OCI-LY1 (cell line): ENCODE measurements at regions not wholly inside any gene's neighbourhood (a gene's known extent, or its start where the extent isn't known, plus 50 kb on each side); places are given as distances from the start of the nearest gene placed in this dataset.

Experiments used
- H2AFZ ChIP-seq: fragments of 200-600 bp; sonication (generic), shearing (Covaris generic); 2 replicates; pipeline ENCODE4 v1.6.0; 2014; ENCODE audit warnings: antibody characterized with exemption, mild to moderate bottlenecking, low read length
- H3F3A ChIP-seq: fragments of 200-600 bp; sonication (generic), shearing (Covaris generic); 2 replicates; pipeline ENCODE4 v1.6.0; 2014; ENCODE audit warnings: mild to moderate bottlenecking, antibody characterized with exemption, low read length, moderate library complexity; ENCODE audit not compliant: insufficient read depth
- H3K27ac ChIP-seq: fragments of 200-600 bp; sonication (generic); 2 replicates; pipeline ENCODE4 v1.5.1; 2014; ENCODE audit warnings: low read length, mixed run types, mild to moderate bottlenecking, low read depth; ENCODE audit not compliant: poor library complexity, severe bottlenecking
- H3K27me3 ChIP-seq: fragments of 200-600 bp; sonication (generic); 2 replicates; pipeline ENCODE4 v1.6.0; 2014; ENCODE audit warnings: antibody characterized with exemption, mild to moderate bottlenecking, low read length, moderate library complexity; ENCODE audit not compliant: insufficient read depth
- H3K36me3 ChIP-seq: fragments of 200-600 bp; sonication (generic); 2 replicates; pipeline ENCODE4 v1.6.1; 2014; ENCODE audit warnings: mild to moderate bottlenecking, antibody characterized with exemption, low read length, moderate library complexity, mixed read lengths; ENCODE audit not compliant: insufficient read depth
- H3K4me1 ChIP-seq: fragments of 200-600 bp; sonication (generic); 2 replicates; pipeline ENCODE4 v1.5.1; 2014; ENCODE audit warnings: mild to moderate bottlenecking, low read length, moderate library complexity; ENCODE audit not compliant: insufficient read depth, severe bottlenecking
- H3K4me2 ChIP-seq: fragments of 200-600 bp; sonication (generic), shearing (Covaris generic); 2 replicates; pipeline ENCODE4 v1.6.1; 2014; ENCODE audit warnings: low read length
- H3K4me3 ChIP-seq: fragments of 200-600 bp; sonication (generic); 2 replicates; pipeline ENCODE4 v1.5.1; 2014; ENCODE audit warnings: low read length, low read depth, mild to moderate bottlenecking, mixed read lengths; ENCODE audit not compliant: poor library complexity, severe bottlenecking
- H3K79me2 ChIP-seq: fragments of 200-600 bp; shearing (Covaris generic); 2 replicates; pipeline ENCODE4 v1.6.1; 2016; ENCODE audit warnings: mixed run types, low read length, mixed read lengths; ENCODE audit not compliant: insufficient read depth
- H3K9ac ChIP-seq: fragments of 200-600 bp; sonication (generic), shearing (Covaris generic); 2 replicates; pipeline ENCODE4 v1.6.1; 2014; ENCODE audit warnings: mild to moderate bottlenecking, low read length, mixed read lengths
- H3K9me2 ChIP-seq: fragments of 200-600 bp; sonication (generic), shearing (Covaris generic); 2 replicates; pipeline ENCODE4 v1.6.1; 2014; ENCODE audit warnings: low read depth, mild to moderate bottlenecking, low read length, mixed read lengths
- H3K9me3 ChIP-seq: fragments of 200-600 bp; shearing (Covaris generic); 2 replicates; pipeline ENCODE4 v1.6.1; 2014; ENCODE audit warnings: low read length, mixed read lengths
- H4K20me1 ChIP-seq: fragments of 200-600 bp; sonication (generic), shearing (Covaris generic); 2 replicates; pipeline ENCODE4 v1.6.0; 2016; ENCODE audit warnings: mild to moderate bottlenecking, low read length; ENCODE audit not compliant: insufficient read depth
- EZH2 ChIP-seq: fragments of 200-600 bp; sonication (generic), shearing (Covaris generic); IDR thresholded peaks from 2 replicates; pipeline ENCODE4 v1.8.0; 2017; ENCODE audit warnings: borderline replicate concordance, mixed run types, mild to moderate bottlenecking, antibody characterized with exemption, low read length, moderate library complexity, mixed read lengths
- TF ChIP-seq, protein P1 (sequence below): fragments of 200-600 bp; sonication (generic), shearing (Covaris generic); IDR thresholded peaks from 2 replicates; pipeline ENCODE4 v1.5.1; 2017; ENCODE audit warnings: mild to moderate bottlenecking, antibody characterized with exemption, low read length, moderate library complexity, mixed read lengths

GRCh38 chr3:72097053-72097452 is 312.1 kb upstream of the PROK2 start:
- H3K4me1 ChIP-seq, result peaks cover 99% of the 10 kb centered on the region
- H3K9me2 ChIP-seq, result no peaks in the 10 kb centered on the region

GRCh38 chr3:72095521-72095920 is 310.6 kb upstream of the PROK2 start:
- Histone ChIP-seq H3K79me2 (no peaks in the 10 kb centered on the region), H3K27ac (peak overlapping the region; percentile 94), H3F3A (no peaks in the 10 kb centered on the region), H4K20me1 (no peaks in the 10 kb centered on the region), H3K36me3 (no peaks in the 10 kb centered on the region), H3K27me3 (no peaks in the 10 kb centered on the region), H3K4me2 (peak overlapping the region; percentile 43; the same call in 1 of the 2 replicates), H3K9me3 (no peaks in the 10 kb centered on the region), H3K4me1 (peaks cover 96% of the 10 kb centered on the region), H3K4me3 (peak overlapping the region; percentile 14), H2AFZ (no peak overlapping the region), H3K9me2 (no peaks in the 10 kb centered on the region), H3K9ac (peak overlapping the region; percentile 38; the same call in 1 of the 2 replicates)
- TF ChIP-seq, protein P1, sequence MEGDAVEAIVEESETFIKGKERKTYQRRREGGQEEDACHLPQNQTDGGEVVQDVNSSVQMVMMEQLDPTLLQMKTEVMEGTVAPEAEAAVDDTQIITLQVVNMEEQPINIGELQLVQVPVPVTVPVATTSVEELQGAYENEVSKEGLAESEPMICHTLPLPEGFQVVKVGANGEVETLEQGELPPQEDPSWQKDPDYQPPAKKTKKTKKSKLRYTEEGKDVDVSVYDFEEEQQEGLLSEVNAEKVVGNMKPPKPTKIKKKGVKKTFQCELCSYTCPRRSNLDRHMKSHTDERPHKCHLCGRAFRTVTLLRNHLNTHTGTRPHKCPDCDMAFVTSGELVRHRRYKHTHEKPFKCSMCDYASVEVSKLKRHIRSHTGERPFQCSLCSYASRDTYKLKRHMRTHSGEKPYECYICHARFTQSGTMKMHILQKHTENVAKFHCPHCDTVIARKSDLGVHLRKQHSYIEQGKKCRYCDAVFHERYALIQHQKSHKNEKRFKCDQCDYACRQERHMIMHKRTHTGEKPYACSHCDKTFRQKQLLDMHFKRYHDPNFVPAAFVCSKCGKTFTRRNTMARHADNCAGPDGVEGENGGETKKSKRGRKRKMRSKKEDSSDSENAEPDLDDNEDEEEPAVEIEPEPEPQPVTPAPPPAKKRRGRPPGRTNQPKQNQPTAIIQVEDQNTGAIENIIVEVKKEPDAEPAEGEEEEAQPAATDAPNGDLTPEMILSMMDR, result no peak
- TF ChIP-seq EZH2, result no peak

More at GRCh38 chr3:72097053-72097452, 312.1 kb upstream of the PROK2 start:
- no peaks in the 10 kb centered on the region for H3K79me2 ChIP-seq
- no peak overlapping the region for H3K4me2 ChIP-seq
- no peaks in the 10 kb centered on the region for H3F3A ChIP-seq
- H2AFZ ChIP-seq, result no peak overlapping the region
- no peaks in the 10 kb centered on the region for H4K20me1 ChIP-seq
- no peaks in the 10 kb centered on the region for H3K27me3 ChIP-seq
- H3K9me3 ChIP-seq, result no peaks in the 10 kb centered on the region
- H3K9ac ChIP-seq, result no peak overlapping the region
- no peak overlapping the region for H3K4me3 ChIP-seq
- H3K27ac ChIP-seq, result peak overlapping the region; percentile 94
- no peaks in the 10 kb centered on the region for H3K36me3 ChIP-seq
- TF ChIP-seq, protein P1, result no peak
- no peak for TF ChIP-seq EZH2

DNA sequence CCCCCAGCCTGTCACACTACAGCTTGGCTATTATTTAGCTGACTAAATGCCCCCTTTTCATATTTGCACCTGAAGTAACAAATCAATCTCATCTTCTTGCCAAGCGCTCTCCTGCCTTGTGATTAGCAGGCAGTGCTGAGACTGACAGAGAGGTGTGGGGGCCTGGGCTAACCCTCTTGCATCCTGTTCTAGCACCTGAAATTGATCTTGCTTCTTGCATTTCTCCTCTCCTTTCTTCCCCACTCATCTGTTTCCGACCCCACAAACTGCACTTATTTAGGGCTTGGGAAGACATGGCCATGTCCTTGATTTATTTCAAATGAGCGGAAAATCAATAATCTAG is 309.0 kb upstream of the PROK2 start:
- H3K27me3 ChIP-seq, result no peaks in the 10 kb centered on the region
- H3F3A ChIP-seq, result no peaks in the 10 kb centered on the region
- no peaks in the 10 kb centered on the region for H3K9me3 ChIP-seq
- H3K4me1 ChIP-seq, result peaks cover 81% of the 10 kb centered on the region
- H4K20me1 ChIP-seq, result no peaks in the 10 kb centered on the region
- no peak overlapping the region; the same call in 1 of the 2 replicates for H3K9ac ChIP-seq
- H3K79me2 ChIP-seq, result no peaks in the 10 kb centered on the region
- TF ChIP-seq, protein P1, result no peak
- TF ChIP-seq EZH2, result no peak
- H2AFZ ChIP-seq, result no peak overlapping the region
- peaks cover 7% of the 10 kb centered on the region; the same call in 1 of the 2 replicates for H3K36me3 ChIP-seq
- peak overlapping the region; percentile 94 for H3K27ac ChIP-seq
- H3K4me2 ChIP-seq, result peak overlapping the region; percentile 41; the same call in 1 of the 2 replicates
- H3K9me2 ChIP-seq, result no peaks in the 10 kb centered on the region
- H3K4me3 ChIP-seq, result no peak overlapping the region
